ENCODE measurements at regions not wholly inside any gene's neighbourhood (a gene's known extent, or its start where the extent isn't known, plus 50 kb on each side); places are given as distances from the start of the nearest gene placed in this dataset.

DNA sequence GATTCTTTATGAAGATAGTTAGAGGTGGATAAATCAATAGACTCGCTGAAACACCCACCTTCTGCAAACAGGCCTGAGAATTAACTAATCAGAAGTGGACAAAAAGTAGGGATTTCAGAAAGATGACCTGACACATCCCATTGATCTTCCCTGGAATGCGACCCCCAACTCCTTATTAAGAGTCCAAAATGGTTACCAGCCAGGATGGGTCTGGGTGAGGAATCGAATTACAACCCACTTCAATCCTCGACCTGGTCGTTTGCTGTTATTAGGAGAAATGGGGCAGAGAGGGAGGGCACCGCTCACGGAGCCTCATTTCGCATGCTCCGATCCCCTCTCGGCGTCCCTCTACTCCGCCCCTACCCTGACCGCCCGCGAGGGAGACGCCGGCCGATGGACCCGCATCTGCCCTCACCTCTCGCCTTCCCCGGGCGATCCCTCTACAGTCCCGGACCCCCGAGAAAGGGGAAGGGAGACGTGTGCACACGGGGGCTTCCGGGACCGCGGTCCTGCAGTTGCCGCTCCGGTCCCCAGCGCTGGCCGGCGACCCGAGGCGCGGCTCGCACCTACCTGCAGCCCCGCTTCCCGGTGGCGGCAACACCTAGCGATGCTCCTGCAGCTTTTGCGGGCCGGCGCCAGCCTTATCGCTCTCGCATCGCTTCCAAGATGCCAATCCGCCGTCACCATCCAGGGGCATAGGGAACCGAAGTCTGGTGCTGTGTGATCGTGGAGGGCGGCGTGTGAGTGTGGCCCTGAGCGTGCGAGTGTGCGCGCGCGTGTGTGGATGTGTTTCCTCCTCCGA is 69.3 kb upstream of the USP15 start:
- TF ChIP-seq CTCF (IDR thresholded peaks at IDR 0.05) (no peak), POLR2AphosphoS5 (IDR thresholded peaks at IDR 0.05) (no peak), EP300 (IDR thresholded peaks at IDR 0.05) (no peak), POLR2A (IDR thresholded peaks at IDR 0.05) (no peak)
